ENCODE measurements at regions not wholly inside any gene's neighbourhood (a gene's known extent, or its start where the extent isn't known, plus 50 kb on each side); places are given as distances from the start of the nearest gene placed in this dataset.

GRCh38 chr18:42636309-42636708 lies 479.2 kb downstream of the RIT2 start:
- TF ChIP-seq, protein P1, sequence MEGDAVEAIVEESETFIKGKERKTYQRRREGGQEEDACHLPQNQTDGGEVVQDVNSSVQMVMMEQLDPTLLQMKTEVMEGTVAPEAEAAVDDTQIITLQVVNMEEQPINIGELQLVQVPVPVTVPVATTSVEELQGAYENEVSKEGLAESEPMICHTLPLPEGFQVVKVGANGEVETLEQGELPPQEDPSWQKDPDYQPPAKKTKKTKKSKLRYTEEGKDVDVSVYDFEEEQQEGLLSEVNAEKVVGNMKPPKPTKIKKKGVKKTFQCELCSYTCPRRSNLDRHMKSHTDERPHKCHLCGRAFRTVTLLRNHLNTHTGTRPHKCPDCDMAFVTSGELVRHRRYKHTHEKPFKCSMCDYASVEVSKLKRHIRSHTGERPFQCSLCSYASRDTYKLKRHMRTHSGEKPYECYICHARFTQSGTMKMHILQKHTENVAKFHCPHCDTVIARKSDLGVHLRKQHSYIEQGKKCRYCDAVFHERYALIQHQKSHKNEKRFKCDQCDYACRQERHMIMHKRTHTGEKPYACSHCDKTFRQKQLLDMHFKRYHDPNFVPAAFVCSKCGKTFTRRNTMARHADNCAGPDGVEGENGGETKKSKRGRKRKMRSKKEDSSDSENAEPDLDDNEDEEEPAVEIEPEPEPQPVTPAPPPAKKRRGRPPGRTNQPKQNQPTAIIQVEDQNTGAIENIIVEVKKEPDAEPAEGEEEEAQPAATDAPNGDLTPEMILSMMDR (IDR thresholded peaks at IDR 0.05) = no peak
- TF ChIP-seq POLR2AphosphoS5 (IDR thresholded peaks at IDR 0.05) = no peak
- no peak for TF ChIP-seq POLR2A (IDR thresholded peaks at IDR 0.05; ENCODE audit: low read depth)
- no peak for TF ChIP-seq EP300 (IDR thresholded peaks at IDR 0.05)
